ENCODE measurements at regions not wholly inside any gene's neighbourhood (a gene's known extent, or its start where the extent isn't known, plus 50 kb on each side); places are given as distances from the start of the nearest gene placed in this dataset.

DNA sequence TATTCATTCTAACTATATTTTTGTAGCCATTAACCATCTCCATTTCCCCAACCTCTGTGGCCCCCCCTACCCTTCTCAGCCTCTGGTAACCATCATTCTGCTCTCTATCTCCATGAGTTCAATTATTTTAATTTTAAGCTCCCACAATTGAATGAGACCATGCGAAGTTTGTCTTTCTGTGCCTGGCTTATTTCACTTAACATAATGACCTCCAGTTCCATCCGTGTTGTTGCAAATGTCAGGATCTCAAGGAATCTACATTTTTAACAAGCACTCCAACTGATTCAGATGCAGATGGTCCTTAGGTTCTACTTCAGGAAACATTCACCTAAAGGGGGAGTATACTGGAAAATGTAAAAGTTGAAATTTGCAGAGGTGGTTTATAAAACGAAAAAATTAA is 60.2 kb upstream of the PTPN12 start:
- no peak overlapping the region for H3K4me3 ChIP-seq
- no peaks in the 10 kb centered on the region for H3K4me1 ChIP-seq
- intact Hi-C loops (cut with DNase I; ENCODE audit: low total_unique reads) (no loop called here), in situ Hi-C loops (cut with MboI; ENCODE audit: low sequenced_read_pairs in 4 of 4) (no loop called here)
- DNase-seq (no peak), ATAC-seq (no peak)
- H3K27me3 ChIP-seq = no peaks in the 10 kb centered on the region
- H3K9me3 ChIP-seq = no peaks in the 10 kb centered on the region
- H3K27ac ChIP-seq = no peak overlapping the region
- TF ChIP-seq CTCF (IDR thresholded peaks at IDR 0.05 in 4 of 5, conservative IDR thresholded peaks at IDR 0.05 in 1 of 5) = no peak
- no peak for TF ChIP-seq POLR2A (IDR thresholded peaks at IDR 0.05)
- no peaks in the 10 kb centered on the region for H3K36me3 ChIP-seq

- H3K4me3 ChIP-seq = no peak overlapping the region
- H3K27me3 ChIP-seq = no peaks in the 10 kb centered on the region
- no peak for TF ChIP-seq POLR2A (IDR thresholded peaks at IDR 0.05)
- no peak for TF ChIP-seq CTCF (IDR thresholded peaks at IDR 0.05 in 4 of 5, conservative IDR thresholded peaks at IDR 0.05 in 1 of 5)
- in situ Hi-C loops (cut with MboI; ENCODE audit: low sequenced_read_pairs in 4 of 4) = no loop called here
- H3K36me3 ChIP-seq = no peaks in the 10 kb centered on the region
- intact Hi-C loops (cut with DNase I; ENCODE audit: low total_unique reads) = no loop called here
- no peaks in the 10 kb centered on the region for H3K4me1 ChIP-seq
- no peak for ATAC-seq
- H3K27ac ChIP-seq = no peak overlapping the region
- DNase-seq = no peak
- H3K9me3 ChIP-seq = no peaks in the 10 kb centered on the region
Observed at GRCh38 chr7:77475181-77475580, 59.0 kb upstream of the GSAP start.

- in situ Hi-C loops (cut with MboI; ENCODE audit: low sequenced_read_pairs in 4 of 4) (no loop called here), intact Hi-C loops (cut with DNase I; ENCODE audit: low total_unique reads) (no loop called here)
- H3K36me3 ChIP-seq = no peaks in the 10 kb centered on the region
- H3K4me3 ChIP-seq = no peak overlapping the region
- no peaks in the 10 kb centered on the region for H3K27me3 ChIP-seq
- DNase-seq = no peak
- no peak overlapping the region for H3K27ac ChIP-seq
- H3K9me3 ChIP-seq = no peaks in the 10 kb centered on the region
- no peak for ATAC-seq
- TF ChIP-seq POLR2A (IDR thresholded peaks at IDR 0.05) (no peak), CTCF (IDR thresholded peaks at IDR 0.05 in 4 of 5, conservative IDR thresholded peaks at IDR 0.05 in 1 of 5) (no peak)
- no peaks in the 10 kb centered on the region for H3K4me1 ChIP-seq
Observed at GRCh38 chr7:77474756-77475155, 58.6 kb upstream of the GSAP start.

DNA sequence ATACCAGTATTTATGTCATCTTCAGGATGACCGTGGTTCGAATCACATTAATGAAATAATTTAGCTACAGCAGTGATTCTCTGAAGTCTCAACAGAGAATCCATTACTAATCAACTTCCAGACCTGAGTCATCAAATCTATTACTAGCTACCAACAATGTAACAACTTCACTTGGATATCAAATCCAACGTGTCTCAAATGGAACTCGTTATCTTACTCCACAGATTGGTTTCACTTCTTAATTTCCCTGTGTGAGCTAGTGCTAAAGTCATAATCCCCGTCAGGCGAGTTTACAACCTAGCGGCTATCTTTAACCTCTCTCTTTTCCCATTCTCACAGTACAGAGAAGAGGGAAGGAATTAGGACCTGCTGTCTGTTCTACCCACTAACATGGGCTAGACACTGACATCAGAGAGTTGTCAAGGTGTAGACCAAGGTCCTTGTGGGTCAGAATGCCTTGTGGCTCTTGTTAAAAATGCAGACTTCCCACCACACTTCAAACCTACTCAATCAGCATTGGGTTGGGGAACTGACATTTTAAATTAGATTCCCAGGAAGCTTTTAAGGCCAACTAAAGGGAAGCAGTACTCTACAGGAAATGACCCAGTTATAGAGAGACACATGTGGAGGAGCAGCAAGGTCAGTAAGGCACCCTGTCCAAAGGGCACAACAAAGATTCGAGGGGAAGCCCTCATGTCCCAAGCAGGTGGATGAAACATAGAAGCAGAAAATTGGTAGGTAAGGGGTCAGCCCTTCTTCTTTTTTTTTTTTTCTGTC is 57.3 kb upstream of the GSAP start:
- ATAC-seq (no peak), DNase-seq (no peak)
- no peaks in the 10 kb centered on the region for H3K36me3 ChIP-seq
- intact Hi-C loops (cut with DNase I; ENCODE audit: low total_unique reads) (no loop called here), in situ Hi-C loops (cut with MboI; ENCODE audit: low sequenced_read_pairs in 4 of 4) (no loop called here)
- no peak overlapping the region for H3K27ac ChIP-seq
- H3K27me3 ChIP-seq = no peaks in the 10 kb centered on the region
- no peak overlapping the region for H3K4me3 ChIP-seq
- H3K9me3 ChIP-seq = no peaks in the 10 kb centered on the region
- no peaks in the 10 kb centered on the region for H3K4me1 ChIP-seq
- no peak for TF ChIP-seq POLR2A (IDR thresholded peaks at IDR 0.05)
- no peak for TF ChIP-seq CTCF (IDR thresholded peaks at IDR 0.05 in 4 of 5, conservative IDR thresholded peaks at IDR 0.05 in 1 of 5)

DNA sequence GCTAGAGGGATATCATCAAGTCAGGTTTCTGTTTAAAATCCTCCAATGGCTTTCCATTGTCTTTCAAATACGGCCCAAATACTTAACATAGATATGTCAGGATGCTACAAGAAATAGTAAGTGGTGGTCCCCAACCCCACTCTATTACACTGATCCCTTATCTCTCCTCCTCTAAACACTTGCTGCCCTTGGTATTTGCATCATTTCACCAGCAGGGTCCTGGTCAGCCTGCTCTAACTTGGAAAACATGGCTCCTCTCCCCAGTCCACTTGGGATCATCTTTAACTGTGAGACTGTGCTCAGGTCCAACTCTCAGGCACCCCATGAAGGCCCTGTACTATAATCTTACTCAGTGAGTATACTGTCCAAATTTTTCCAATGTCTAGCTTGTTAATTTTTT is 53.8 kb upstream of the GSAP start:
- no peak overlapping the region for H3K27ac ChIP-seq
- H3K36me3 ChIP-seq = no peaks in the 10 kb centered on the region
- intact Hi-C loops (cut with DNase I; ENCODE audit: low total_unique reads) = no loop called here
- no peaks in the 10 kb centered on the region for H3K9me3 ChIP-seq
- H3K27me3 ChIP-seq = no peaks in the 10 kb centered on the region
- in situ Hi-C loops (cut with MboI; ENCODE audit: low sequenced_read_pairs in 4 of 4) = no loop called here
- DNase-seq (no peak), ATAC-seq (no peak)
- H3K4me1 ChIP-seq = no peaks in the 10 kb centered on the region
- H3K4me3 ChIP-seq = no peak overlapping the region
- no peak for TF ChIP-seq CTCF (IDR thresholded peaks at IDR 0.05 in 4 of 5, conservative IDR thresholded peaks at IDR 0.05 in 1 of 5)
- no peak for TF ChIP-seq POLR2A (IDR thresholded peaks at IDR 0.05)
